NT2/D1 (cell line): ENCODE measurements at regions not wholly inside any gene's neighbourhood (a gene's known extent, or its start where the extent isn't known, plus 50 kb on each side); places are given as distances from the start of the nearest gene placed in this dataset.

ENCODE experiments used
- YY1 ChIP-seq: IDR thresholded peaks from 2 replicates; pipeline ENCODE4 v1.6.1; 2011; ENCODE audit not compliant: insufficient read length, insufficient read depth
- ZNF274 ChIP-seq: IDR thresholded peaks from 2 replicates; pipeline ENCODE4 v1.6.1; 2011; ENCODE audit warnings: mild to moderate bottlenecking, low read depth, low read length

DNA sequence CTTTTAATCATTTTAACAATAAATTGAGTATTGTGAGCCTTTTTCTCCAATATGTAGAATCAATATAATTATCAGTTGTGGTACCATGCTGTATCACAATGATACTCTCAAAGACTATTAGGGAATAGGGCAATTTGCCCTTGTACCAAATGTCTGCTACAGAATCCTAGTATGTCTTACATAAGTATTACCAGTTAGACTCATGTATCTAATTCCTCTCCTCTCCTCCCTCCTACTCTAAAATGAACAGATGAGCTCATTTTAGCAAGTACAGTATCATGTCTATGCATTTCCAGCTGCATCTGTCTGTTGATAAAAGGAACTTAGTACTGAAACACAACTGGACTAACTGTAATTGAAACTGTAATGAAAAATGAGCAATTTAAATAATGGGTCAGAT lies 124.3 kb upstream of the ATP11B start:
- TF ChIP-seq YY1 (no peak), ZNF274 (no peak)
